GM23338 (cell line): ENCODE measurements at regions not wholly inside any gene's neighbourhood (a gene's known extent, or its start where the extent isn't known, plus 50 kb on each side); places are given as distances from the start of the nearest gene placed in this dataset.

ENCODE experiments used
- ATAC-seq: fragments of 200-7000 bp; cut with Tn5 transposase; 3 replicates; pipeline ENCODE4 v1.9.1; 2020
- DNase-seq: peaks from one replicate; pipeline ENCODE4 v3.0.0-alpha.2; 2015; ENCODE audit warnings: low spot score
- H2AFZ ChIP-seq: fragments of 200-600 bp; sonication (generic); 2 replicates; pipeline ENCODE4 v1.8.0; 2016; ENCODE audit warnings: antibody characterized with exemption, mild to moderate bottlenecking, moderate library complexity
- H3F3A ChIP-seq: fragments of 200-600 bp; sonication (generic); replicated peaks from 2 replicates; pipeline ENCODE4 v1.8.0; 2017; ENCODE audit warnings: antibody characterized with exemption, mixed run types, low read depth
- H3K27ac ChIP-seq: fragments of 200-600 bp; sonication (generic); 2 replicates; pipeline ENCODE4 v1.6.1; 2016; ENCODE audit warnings: low read depth
- H3K27me3 ChIP-seq: fragments of 200-600 bp; sonication (generic); 2 replicates; pipeline ENCODE4 v1.8.0; 2016; ENCODE audit warnings: mild to moderate bottlenecking, mixed run types, moderate library complexity; ENCODE audit not compliant: insufficient read depth
- H3K36me3 ChIP-seq: fragments of 200-600 bp; sonication (generic); 2 replicates; pipeline ENCODE4 v1.8.0; 2016; ENCODE audit warnings: mild to moderate bottlenecking; ENCODE audit not compliant: insufficient read depth
- H3K4me1 ChIP-seq: fragments of 200-600 bp; sonication (generic); 2 replicates; pipeline ENCODE4 v1.8.0; 2016; ENCODE audit warnings: mild to moderate bottlenecking, moderate library complexity; ENCODE audit not compliant: insufficient read depth
- H3K4me2 ChIP-seq: fragments of 200-600 bp; sonication (generic); 2 replicates; pipeline ENCODE4 v1.7.1; 2017; ENCODE audit warnings: mixed run types
- H3K4me3 ChIP-seq: fragments of 200-600 bp; sonication (generic); 2 replicates; pipeline ENCODE4 v1.6.1; 2016; ENCODE audit warnings: mixed run types
- H3K79me2 ChIP-seq: fragments of 200-600 bp; sonication (generic); replicated peaks from 2 replicates; pipeline ENCODE4 v1.8.0; 2017; ENCODE audit warnings: mild to moderate bottlenecking; ENCODE audit not compliant: insufficient read depth
- H3K9me2 ChIP-seq: fragments of 200-600 bp; sonication (generic); 2 replicates; pipeline ENCODE4 v1.8.0; 2017; ENCODE audit not compliant: insufficient read depth
- H4K20me1 ChIP-seq: fragments of 200-600 bp; sonication (generic); replicated peaks from 2 replicates; pipeline ENCODE4 v1.8.0; 2017; ENCODE audit warnings: mild to moderate bottlenecking; ENCODE audit not compliant: insufficient read depth
- H3K27ac Mint-ChIP-seq: 2 replicates; pipeline ENCODE4 v1.8.0; 2020; ENCODE audit warnings: inconsistent platforms, mild to moderate bottlenecking, moderate library complexity, mixed read lengths
- H3K27me3 Mint-ChIP-seq: 3 replicates; pipeline ENCODE4 v1.8.0; 2022; ENCODE audit warnings: low read depth, mild to moderate bottlenecking, moderate library complexity, mixed read lengths, inconsistent platforms; ENCODE audit not compliant: insufficient read depth, poor library complexity
- H3K36me3 Mint-ChIP-seq: 3 replicates; pipeline ENCODE4 v1.8.0; 2021; ENCODE audit warnings: low read depth, mild to moderate bottlenecking, inconsistent platforms, moderate library complexity, mixed read lengths
- H3K4me1 Mint-ChIP-seq: 3 replicates; pipeline ENCODE4 v1.8.0; 2020; ENCODE audit warnings: mild to moderate bottlenecking, inconsistent platforms, mixed read lengths
- H3K4me3 Mint-ChIP-seq: 3 replicates; pipeline ENCODE4 v1.8.0; 2021; ENCODE audit warnings: moderate library complexity, mild to moderate bottlenecking, inconsistent platforms, mixed read lengths
- H3K9me3 Mint-ChIP-seq: 3 replicates; pipeline ENCODE4 v1.8.0; 2020; ENCODE audit warnings: moderate library complexity, mild to moderate bottlenecking, inconsistent platforms, mixed read lengths
- EZH2 ChIP-seq: fragments of 200-600 bp; sonication (generic); IDR thresholded peaks from one replicate; pipeline ENCODE4 v1.8.0; 2017; ENCODE audit warnings: antibody characterized with exemption, mild to moderate bottlenecking, low read depth; ENCODE audit not compliant: unreplicated experiment
- EZH2phosphoT487 ChIP-seq: fragments of 200-600 bp; sonication (generic); IDR thresholded peaks from one replicate; pipeline ENCODE4 v1.8.1; 2018; ENCODE audit warnings: antibody characterized with exemption; ENCODE audit not compliant: unreplicated experiment
- JUNB ChIP-seq: IDR thresholded peaks from one replicate; pipeline ENCODE4 v1.6.1; 2016; ENCODE audit warnings: antibody characterized with exemption; ENCODE audit not compliant: unreplicated experiment
- STAT1 ChIP-seq: IDR thresholded peaks from one replicate; pipeline ENCODE4 v1.6.1; 2016; ENCODE audit warnings: antibody characterized with exemption; ENCODE audit not compliant: unreplicated experiment
- ZNF114 ChIP-seq: fragments of 250-450 bp; sonication (Bioruptor Pico); IDR thresholded peaks from 2 replicates; pipeline ENCODE4 v1.5.0; 2020; ENCODE audit warnings: mild to moderate bottlenecking, moderate library complexity
- TF ChIP-seq, protein P1 (sequence below): IDR thresholded peaks from one replicate; pipeline ENCODE4 v1.6.1; 2018; ENCODE audit warnings: antibody characterized with exemption; ENCODE audit not compliant: unreplicated experiment
- TF ChIP-seq, protein P2 (sequence below), 2 experiments: fragments of 200-600 bp in 1 of 2; sonication (generic) in 1 of 2; conservative IDR thresholded peaks; 2 replicates each; pipeline versions ENCODE4 v1.5.1 to v1.6.1; 2016 to 2017; ENCODE audit warnings: antibody characterized with exemption in 2 of 2, low read depth in 2 of 2, mild to moderate bottlenecking in 2 of 2, moderate library complexity in 1 of 2
- TF ChIP-seq, protein P3 (sequence below): IDR thresholded peaks from 2 replicates; pipeline ENCODE4 v1.6.1; 2016; ENCODE audit warnings: antibody characterized with exemption
- TF ChIP-seq, protein P4 (sequence below): fragments of 250-450 bp; sonication (Bioruptor Pico); IDR thresholded peaks from 2 replicates; pipeline ENCODE4 v1.5.0; 2020; ENCODE audit warnings: mild to moderate bottlenecking, moderate library complexity

DNA sequence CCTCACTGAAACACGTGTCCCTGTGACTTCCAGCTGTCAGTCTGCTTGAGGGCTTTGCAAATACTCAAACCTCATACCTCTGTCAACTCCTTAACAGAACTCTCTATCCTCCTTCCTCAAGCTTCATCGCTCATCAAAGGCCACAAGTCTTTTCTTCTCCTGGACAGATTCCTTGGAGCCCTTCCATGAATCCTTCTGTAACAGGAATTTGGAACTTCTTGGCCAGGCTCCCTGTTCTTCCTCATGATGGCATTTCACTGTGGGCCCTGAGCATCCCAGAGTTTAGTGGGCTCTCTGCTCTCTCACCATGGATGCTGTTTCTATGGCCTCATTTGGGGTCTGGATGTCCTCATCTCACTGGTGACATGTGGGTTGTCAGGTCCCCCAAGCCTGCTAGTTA is 105.0 kb upstream of the TLE3 start:
- Mint-ChIP-seq H3K27ac (no peak overlapping the region), H3K4me3 (no peak overlapping the region), H3K27me3 (peaks cover 18% of the 10 kb centered on the region), H3K4me1 (peaks cover 30% of the 10 kb centered on the region), H3K36me3 (no peaks in the 10 kb centered on the region), H3K9me3 (no peaks in the 10 kb centered on the region)
- ATAC-seq (no peak), DNase-seq (no peak)
- H3K79me2 ChIP-seq, result no peaks in the 10 kb centered on the region
- no peaks in the 10 kb centered on the region for H3K27me3 ChIP-seq
- H3K4me1 ChIP-seq, result no peaks in the 10 kb centered on the region; the same call in 1 of the 2 replicates
- H3F3A ChIP-seq, result no peaks in the 10 kb centered on the region
- H2AFZ ChIP-seq, result no peak overlapping the region
- H4K20me1 ChIP-seq, result no peaks in the 10 kb centered on the region
- H3K27ac ChIP-seq, result no peak overlapping the region
- no peaks in the 10 kb centered on the region for H3K36me3 ChIP-seq
- H3K9me2 ChIP-seq, result no peaks in the 10 kb centered on the region; the same call in 1 of the 2 replicates
- H3K4me3 ChIP-seq, result no peak overlapping the region
- no peak overlapping the region for H3K4me2 ChIP-seq
- TF ChIP-seq, protein P1, sequence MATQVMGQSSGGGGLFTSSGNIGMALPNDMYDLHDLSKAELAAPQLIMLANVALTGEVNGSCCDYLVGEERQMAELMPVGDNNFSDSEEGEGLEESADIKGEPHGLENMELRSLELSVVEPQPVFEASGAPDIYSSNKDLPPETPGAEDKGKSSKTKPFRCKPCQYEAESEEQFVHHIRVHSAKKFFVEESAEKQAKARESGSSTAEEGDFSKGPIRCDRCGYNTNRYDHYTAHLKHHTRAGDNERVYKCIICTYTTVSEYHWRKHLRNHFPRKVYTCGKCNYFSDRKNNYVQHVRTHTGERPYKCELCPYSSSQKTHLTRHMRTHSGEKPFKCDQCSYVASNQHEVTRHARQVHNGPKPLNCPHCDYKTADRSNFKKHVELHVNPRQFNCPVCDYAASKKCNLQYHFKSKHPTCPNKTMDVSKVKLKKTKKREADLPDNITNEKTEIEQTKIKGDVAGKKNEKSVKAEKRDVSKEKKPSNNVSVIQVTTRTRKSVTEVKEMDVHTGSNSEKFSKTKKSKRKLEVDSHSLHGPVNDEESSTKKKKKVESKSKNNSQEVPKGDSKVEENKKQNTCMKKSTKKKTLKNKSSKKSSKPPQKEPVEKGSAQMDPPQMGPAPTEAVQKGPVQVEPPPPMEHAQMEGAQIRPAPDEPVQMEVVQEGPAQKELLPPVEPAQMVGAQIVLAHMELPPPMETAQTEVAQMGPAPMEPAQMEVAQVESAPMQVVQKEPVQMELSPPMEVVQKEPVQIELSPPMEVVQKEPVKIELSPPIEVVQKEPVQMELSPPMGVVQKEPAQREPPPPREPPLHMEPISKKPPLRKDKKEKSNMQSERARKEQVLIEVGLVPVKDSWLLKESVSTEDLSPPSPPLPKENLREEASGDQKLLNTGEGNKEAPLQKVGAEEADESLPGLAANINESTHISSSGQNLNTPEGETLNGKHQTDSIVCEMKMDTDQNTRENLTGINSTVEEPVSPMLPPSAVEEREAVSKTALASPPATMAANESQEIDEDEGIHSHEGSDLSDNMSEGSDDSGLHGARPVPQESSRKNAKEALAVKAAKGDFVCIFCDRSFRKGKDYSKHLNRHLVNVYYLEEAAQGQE, result no peak
- TF ChIP-seq, protein P2, sequence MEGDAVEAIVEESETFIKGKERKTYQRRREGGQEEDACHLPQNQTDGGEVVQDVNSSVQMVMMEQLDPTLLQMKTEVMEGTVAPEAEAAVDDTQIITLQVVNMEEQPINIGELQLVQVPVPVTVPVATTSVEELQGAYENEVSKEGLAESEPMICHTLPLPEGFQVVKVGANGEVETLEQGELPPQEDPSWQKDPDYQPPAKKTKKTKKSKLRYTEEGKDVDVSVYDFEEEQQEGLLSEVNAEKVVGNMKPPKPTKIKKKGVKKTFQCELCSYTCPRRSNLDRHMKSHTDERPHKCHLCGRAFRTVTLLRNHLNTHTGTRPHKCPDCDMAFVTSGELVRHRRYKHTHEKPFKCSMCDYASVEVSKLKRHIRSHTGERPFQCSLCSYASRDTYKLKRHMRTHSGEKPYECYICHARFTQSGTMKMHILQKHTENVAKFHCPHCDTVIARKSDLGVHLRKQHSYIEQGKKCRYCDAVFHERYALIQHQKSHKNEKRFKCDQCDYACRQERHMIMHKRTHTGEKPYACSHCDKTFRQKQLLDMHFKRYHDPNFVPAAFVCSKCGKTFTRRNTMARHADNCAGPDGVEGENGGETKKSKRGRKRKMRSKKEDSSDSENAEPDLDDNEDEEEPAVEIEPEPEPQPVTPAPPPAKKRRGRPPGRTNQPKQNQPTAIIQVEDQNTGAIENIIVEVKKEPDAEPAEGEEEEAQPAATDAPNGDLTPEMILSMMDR (conservative IDR thresholded peaks at IDR 0.05; ENCODE audit: low read depth in 2 of 2), result no peak
- TF ChIP-seq, protein P3, sequence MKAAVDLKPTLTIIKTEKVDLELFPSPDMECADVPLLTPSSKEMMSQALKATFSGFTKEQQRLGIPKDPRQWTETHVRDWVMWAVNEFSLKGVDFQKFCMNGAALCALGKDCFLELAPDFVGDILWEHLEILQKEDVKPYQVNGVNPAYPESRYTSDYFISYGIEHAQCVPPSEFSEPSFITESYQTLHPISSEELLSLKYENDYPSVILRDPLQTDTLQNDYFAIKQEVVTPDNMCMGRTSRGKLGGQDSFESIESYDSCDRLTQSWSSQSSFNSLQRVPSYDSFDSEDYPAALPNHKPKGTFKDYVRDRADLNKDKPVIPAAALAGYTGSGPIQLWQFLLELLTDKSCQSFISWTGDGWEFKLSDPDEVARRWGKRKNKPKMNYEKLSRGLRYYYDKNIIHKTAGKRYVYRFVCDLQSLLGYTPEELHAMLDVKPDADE, result no peak
- TF ChIP-seq EZH2 (no peak), ZNF114 (CRISPR knock-in tag) (no peak), STAT1 (no peak), EZH2phosphoT487 (no peak), JUNB (no peak)
- TF ChIP-seq, protein P4, sequence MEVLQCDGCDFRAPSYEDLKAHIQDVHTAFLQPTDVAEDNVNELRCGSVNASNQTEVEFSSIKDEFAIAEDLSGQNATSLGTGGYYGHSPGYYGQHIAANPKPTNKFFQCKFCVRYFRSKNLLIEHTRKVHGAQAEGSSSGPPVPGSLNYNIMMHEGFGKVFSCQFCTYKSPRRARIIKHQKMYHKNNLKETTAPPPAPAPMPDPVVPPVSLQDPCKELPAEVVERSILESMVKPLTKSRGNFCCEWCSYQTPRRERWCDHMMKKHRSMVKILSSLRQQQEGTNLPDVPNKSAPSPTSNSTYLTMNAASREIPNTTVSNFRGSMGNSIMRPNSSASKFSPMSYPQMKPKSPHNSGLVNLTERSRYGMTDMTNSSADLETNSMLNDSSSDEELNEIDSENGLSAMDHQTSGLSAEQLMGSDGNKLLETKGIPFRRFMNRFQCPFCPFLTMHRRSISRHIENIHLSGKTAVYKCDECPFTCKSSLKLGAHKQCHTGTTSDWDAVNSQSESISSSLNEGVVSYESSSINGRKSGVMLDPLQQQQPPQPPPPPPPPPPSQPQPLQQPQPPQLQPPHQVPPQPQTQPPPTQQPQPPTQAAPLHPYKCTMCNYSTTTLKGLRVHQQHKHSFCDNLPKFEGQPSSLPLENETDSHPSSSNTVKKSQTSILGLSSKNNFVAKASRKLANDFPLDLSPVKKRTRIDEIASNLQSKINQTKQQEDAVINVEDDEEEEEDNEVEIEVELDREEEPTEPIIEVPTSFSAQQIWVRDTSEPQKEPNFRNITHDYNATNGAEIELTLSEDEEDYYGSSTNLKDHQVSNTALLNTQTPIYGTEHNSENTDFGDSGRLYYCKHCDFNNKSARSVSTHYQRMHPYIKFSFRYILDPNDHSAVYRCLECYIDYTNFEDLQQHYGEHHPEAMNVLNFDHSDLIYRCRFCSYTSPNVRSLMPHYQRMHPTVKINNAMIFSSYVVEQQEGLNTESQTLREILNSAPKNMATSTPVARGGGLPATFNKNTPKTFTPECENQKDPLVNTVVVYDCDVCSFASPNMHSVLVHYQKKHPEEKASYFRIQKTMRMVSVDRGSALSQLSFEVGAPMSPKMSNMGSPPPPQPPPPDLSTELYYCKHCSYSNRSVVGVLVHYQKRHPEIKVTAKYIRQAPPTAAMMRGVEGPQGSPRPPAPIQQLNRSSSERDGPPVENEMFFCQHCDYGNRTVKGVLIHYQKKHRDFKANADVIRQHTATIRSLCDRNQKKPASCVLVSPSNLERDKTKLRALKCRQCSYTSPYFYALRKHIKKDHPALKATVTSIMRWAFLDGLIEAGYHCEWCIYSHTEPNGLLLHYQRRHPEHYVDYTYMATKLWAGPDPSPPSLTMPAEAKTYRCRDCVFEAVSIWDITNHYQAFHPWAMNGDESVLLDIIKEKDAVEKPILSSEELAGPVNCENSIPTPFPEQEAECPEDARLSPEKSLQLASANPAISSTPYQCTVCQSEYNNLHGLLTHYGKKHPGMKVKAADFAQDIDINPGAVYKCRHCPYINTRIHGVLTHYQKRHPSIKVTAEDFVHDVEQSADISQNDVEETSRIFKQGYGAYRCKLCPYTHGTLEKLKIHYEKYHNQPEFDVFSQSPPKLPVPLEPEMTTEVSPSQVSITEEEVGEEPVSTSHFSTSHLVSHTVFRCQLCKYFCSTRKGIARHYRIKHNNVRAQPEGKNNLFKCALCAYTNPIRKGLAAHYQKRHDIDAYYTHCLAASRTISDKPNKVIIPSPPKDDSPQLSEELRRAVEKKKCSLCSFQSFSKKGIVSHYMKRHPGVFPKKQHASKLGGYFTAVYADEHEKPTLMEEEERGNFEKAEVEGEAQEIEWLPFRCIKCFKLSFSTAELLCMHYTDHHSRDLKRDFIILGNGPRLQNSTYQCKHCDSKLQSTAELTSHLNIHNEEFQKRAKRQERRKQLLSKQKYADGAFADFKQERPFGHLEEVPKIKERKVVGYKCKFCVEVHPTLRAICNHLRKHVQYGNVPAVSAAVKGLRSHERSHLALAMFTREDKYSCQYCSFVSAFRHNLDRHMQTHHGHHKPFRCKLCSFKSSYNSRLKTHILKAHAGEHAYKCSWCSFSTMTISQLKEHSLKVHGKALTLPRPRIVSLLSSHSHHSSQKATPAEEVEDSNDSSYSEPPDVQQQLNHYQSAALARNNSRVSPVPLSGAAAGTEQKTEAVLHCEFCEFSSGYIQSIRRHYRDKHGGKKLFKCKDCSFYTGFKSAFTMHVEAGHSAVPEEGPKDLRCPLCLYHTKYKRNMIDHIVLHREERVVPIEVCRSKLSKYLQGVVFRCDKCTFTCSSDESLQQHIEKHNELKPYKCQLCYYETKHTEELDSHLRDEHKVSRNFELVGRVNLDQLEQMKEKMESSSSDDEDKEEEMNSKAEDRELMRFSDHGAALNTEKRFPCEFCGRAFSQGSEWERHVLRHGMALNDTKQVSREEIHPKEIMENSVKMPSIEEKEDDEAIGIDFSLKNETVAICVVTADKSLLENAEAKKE (CRISPR knock-in tag), result no peak
